ENCODE measurements at regions not wholly inside any gene's neighbourhood (a gene's known extent, or its start where the extent isn't known, plus 50 kb on each side); places are given as distances from the start of the nearest gene placed in this dataset.

- no peaks in the 10 kb centered on the region for H3K9me3 ChIP-seq
- no peaks in the 10 kb centered on the region for H3K9me2 ChIP-seq
- H3K27me3 ChIP-seq (ENCODE audit: insufficient read depth), result no peaks in the 10 kb centered on the region
- H3K4me3 ChIP-seq (ENCODE audit: low read depth in 2 of 2, low read length in 1 of 2), result no peak overlapping the region
- DNase-seq, result no peak
- no peaks in the 10 kb centered on the region for H3F3A ChIP-seq (replicated peaks; ENCODE audit: insufficient read depth)
- 8% methylated on average over 4 of the region's 5 CpGs for WGBS (ENCODE audit: low lambda C conversion rate)
- no peaks in the 10 kb centered on the region for H4K20me1 ChIP-seq (ENCODE audit: insufficient read depth)
- H3K27ac ChIP-seq (ENCODE audit: low read depth in 2 of 2, low read length in 1 of 2), result no peak overlapping the region
- ChIA-PET POLR2A (no interaction called here), CTCF (no interaction called here)
- no peaks in the 10 kb centered on the region for H3K79me2 ChIP-seq (ENCODE audit: insufficient read depth)
- H2AFZ ChIP-seq (ENCODE audit: low read depth), result no peak overlapping the region
- no peaks in the 10 kb centered on the region for H3K36me3 ChIP-seq (replicated peaks in 1 of 2; ENCODE audit: control insufficient read depth in 1 of 2, insufficient read depth in 2 of 2, low read length in 1 of 2)
- TF ChIP-seq NFIC (IDR thresholded peaks at IDR 0.05; ENCODE audit: borderline replicate concordance), result no peak
- no peak for TF ChIP-seq EP300 (IDR thresholded peaks at IDR 0.05; ENCODE audit: borderline replicate concordance in 1 of 2, low read depth in 1 of 2, low read length in 1 of 2)
- TF ChIP-seq MEF2A (IDR thresholded peaks at IDR 0.05; ENCODE audit: borderline replicate concordance, low read depth), result no peak
- TF ChIP-seq NRF1 (IDR thresholded peaks at IDR 0.05; ENCODE audit: low read depth, low read length), result no peak
- no peak for TF ChIP-seq GATA2 (CRISPR knock-in tag; IDR thresholded peaks at IDR 0.05)
- TF ChIP-seq PBX3 (IDR thresholded peaks at IDR 0.05), result no peak
- no peak for TF ChIP-seq ELF1 (IDR thresholded peaks at IDR 0.05)
- TF ChIP-seq ZBTB33 (IDR thresholded peaks at IDR 0.05; ENCODE audit: borderline replicate concordance, low read depth), result no peak
- no peak for TF ChIP-seq FOSL2 (IDR thresholded peaks at IDR 0.05; ENCODE audit: borderline replicate concordance, low read depth)
- TF ChIP-seq EZH2phosphoT487 (IDR thresholded peaks at IDR 0.05; ENCODE audit: borderline replicate concordance, low read depth), result no peak
- TF ChIP-seq IRF3 (IDR thresholded peaks at IDR 0.05; ENCODE audit: low read depth, low read length), result no peak
- TF ChIP-seq RXRA (IDR thresholded peaks at IDR 0.05; ENCODE audit: borderline replicate concordance, low read depth), result no peak
- peaks cover 0 to 3% of the 10 kb centered on the region in 2 experiments; a peak in 2 of 4 replicates for H3K4me1 ChIP-seq (ENCODE audit: control insufficient read depth in 1 of 2, insufficient read depth in 2 of 2, low read depth in 1 of 2, low read length in 1 of 2)
- no peak overlapping the region for H3K4me2 ChIP-seq
- H3K9ac ChIP-seq, result no peak overlapping the region
These were observed 607.3 kb downstream of the CDH26 start for GRCh38 chr20:60565551-60565950.

GRCh38 chr20:60569116-60569515, 610.9 kb downstream of the CDH26 start:
- H3F3A ChIP-seq (replicated peaks; ENCODE audit: insufficient read depth), result no peaks in the 10 kb centered on the region
- CTCF ChIA-PET, result no interaction called here
- no peaks in the 10 kb centered on the region for H3K79me2 ChIP-seq (ENCODE audit: insufficient read depth)
- H3K4me1 ChIP-seq (ENCODE audit: control insufficient read depth in 1 of 2, insufficient read depth in 2 of 2, low read depth in 1 of 2, low read length in 1 of 2), result peaks cover 0 to 3% of the 10 kb centered on the region in 2 experiments; a peak in 2 of 4 replicates
- H3K27me3 ChIP-seq (ENCODE audit: insufficient read depth), result no peaks in the 10 kb centered on the region
- WGBS (ENCODE audit: low lambda C conversion rate), result 10% methylated on average over 2 of the region's 6 CpGs
- no peak overlapping the region for H2AFZ ChIP-seq (ENCODE audit: low read depth)
- no peak for TF ChIP-seq NRF1 (IDR thresholded peaks at IDR 0.05; ENCODE audit: low read depth, low read length)
- no peak for TF ChIP-seq TEAD4 (IDR thresholded peaks at IDR 0.05; ENCODE audit: borderline replicate concordance, insufficient read depth)
- TF ChIP-seq MAX (IDR thresholded peaks at IDR 0.05; ENCODE audit: low read depth), result no peak
- TF ChIP-seq SIN3A (IDR thresholded peaks at IDR 0.05; ENCODE audit: borderline replicate concordance, low read depth, low read length), result no peak
- no peak for TF ChIP-seq REST (IDR thresholded peaks at IDR 0.05; ENCODE audit: low read depth, low read length)
- TF ChIP-seq IRF3 (IDR thresholded peaks at IDR 0.05; ENCODE audit: low read depth, low read length), result no peak
- TF ChIP-seq TAF1 (IDR thresholded peaks at IDR 0.05; ENCODE audit: borderline replicate concordance, low read depth, low read length), result no peak
- H3K9ac ChIP-seq, result no peak overlapping the region
- H3K4me2 ChIP-seq, result no peak overlapping the region
- H3K36me3 ChIP-seq (replicated peaks in 1 of 2; ENCODE audit: control insufficient read depth in 1 of 2, insufficient read depth in 2 of 2, low read length in 1 of 2), result no peaks in the 10 kb centered on the region
- no peak for DNase-seq
- H3K9me3 ChIP-seq, result no peaks in the 10 kb centered on the region
- POLR2A ChIA-PET, result no interaction called here
- H4K20me1 ChIP-seq (ENCODE audit: insufficient read depth), result no peaks in the 10 kb centered on the region
- no peak overlapping the region for H3K4me3 ChIP-seq (ENCODE audit: low read depth in 2 of 2, low read length in 1 of 2)
- no peaks in the 10 kb centered on the region for H3K9me2 ChIP-seq
- no peak overlapping the region for H3K27ac ChIP-seq (ENCODE audit: low read depth in 2 of 2, low read length in 1 of 2)

Data from SK-N-SH (cell line).